Activated CD8-positive, alpha-beta memory T cell treated with anti-CD3 and anti-CD28 coated beads, Interleukin-2, amount 50 U/mL, for 48 hours (primary cell): ENCODE measurements at regions not wholly inside any gene's neighbourhood (a gene's known extent, or its start where the extent isn't known, plus 50 kb on each side); places are given as distances from the start of the nearest gene placed in this dataset.

Source experiments
- DNase-seq: peaks from one replicate; pipeline ENCODE4 v3.0.0-alpha.2; 2020

DNA sequence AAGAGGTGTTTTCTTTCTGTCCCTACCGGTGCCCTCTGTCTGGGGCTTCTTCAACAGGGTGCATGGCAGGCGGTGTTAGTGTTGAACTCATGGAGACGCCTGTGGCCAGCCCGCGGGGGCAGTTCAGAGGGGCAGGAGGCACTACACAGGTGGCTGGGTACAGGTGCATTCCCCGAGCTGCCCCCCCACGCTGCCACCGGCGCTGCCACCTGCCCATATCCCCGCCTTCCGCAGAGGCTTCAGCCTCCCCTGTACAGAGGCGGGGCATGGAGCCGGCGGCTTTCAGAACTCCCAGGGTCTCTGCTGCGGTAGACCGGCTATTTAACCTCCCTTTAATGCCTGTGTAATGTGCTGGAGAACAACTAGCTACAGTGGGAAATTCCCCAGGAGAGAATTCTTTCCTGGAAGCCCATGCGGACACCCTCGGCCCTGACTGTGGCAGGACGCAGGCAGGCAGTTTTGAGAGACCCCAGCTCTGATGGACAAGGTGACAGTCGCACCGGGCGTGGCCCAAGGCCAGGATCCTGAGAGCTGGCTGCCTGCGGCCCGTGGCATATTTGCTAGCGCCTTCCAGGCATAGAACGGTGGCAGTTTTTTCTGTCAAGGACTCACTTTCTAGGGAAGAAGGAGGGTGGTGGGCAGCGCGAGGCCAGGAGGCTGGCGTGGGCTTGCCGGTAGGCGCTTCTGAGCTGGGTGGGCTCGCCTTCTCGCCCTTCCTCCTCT, 53.7 kb upstream of the ZNF32 start:
- no peak for DNase-seq

DNA sequence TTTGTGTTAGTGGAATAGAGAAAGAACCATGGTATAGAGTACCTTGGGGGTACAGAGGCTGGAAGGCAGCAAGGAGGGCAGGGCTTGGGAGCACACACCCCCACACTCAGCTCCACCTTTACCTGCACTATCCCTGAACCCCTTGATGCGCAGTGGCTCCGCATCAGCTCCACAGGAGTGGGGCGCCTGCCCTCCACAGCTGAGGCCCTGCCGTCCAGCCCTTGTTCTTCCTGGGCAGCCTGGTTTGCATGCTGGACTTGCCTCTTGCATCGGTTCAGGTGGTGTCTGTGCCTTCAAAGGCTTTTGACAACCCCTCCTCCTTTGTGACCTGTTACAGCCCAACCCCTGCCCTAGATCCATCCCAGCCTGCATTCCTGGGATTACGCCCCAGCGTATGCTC, 52.6 kb upstream of the ZNF32 start:
- DNase-seq = no peak

DNA sequence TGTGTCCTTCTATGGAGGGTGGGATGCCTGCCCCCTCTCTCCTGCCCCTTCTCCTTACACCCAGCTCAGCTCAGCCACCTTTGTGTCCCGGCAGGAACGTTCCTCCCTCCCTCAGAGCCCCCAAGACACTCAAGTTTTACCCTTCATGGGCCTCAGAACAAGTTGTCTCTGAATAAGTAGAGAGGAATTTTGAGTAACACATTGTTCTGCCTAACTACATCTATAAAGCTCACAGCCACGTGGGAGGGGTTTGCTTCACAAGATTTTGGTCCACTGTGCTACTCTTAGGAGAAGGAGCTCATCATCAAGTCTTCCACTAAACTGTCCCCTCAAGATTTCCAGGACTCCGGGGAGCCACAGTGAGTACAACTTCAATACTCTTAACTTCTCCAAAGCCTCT, 51.6 kb upstream of the ZNF32 start:
- DNase-seq = no peak

DNA sequence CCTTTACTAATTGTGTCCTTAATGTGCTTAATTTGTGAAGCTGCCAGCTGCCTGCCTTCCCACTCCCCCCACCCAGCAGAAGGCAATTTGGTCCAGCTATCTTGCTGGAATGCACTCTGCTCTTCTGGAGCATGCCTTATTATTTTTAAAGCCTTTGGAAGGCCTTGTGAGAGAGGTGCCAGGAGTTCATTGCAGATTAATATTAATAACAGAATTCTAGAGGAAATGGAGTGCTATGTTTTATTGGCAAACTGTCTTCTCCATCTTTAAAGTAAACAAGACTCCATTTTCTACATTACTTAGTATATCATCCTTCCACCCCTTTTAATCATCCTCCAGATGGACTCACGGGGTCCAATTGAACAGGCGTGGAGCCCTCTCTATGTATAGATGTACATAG, 50.8 kb upstream of the ZNF32 start:
- DNase-seq = no peak
